Activated CD4-positive, alpha-beta T cell treated with anti-CD3 and anti-CD28 coated beads, Interleukin-2, Interleukin-6, amounts not matched to agents 100 ng/mL and 50 ng/mL, durations not matched to agents 16 hours and 8 hours (primary cell): ENCODE measurements at regions not wholly inside any gene's neighbourhood (a gene's known extent, or its start where the extent isn't known, plus 50 kb on each side); places are given as distances from the start of the nearest gene placed in this dataset.

Experiments
- DNase-seq: peaks from one replicate; pipeline ENCODE4 v3.0.0-alpha.2; 2020

GRCh38 chr6:56407883-56408410 lies 160.6 kb upstream of the COL21A1 start:
- no peak for DNase-seq

- DNase-seq: no peak
These were observed 159.2 kb upstream of the COL21A1 start for GRCh38 chr6:56406276-56407269.

DNA sequence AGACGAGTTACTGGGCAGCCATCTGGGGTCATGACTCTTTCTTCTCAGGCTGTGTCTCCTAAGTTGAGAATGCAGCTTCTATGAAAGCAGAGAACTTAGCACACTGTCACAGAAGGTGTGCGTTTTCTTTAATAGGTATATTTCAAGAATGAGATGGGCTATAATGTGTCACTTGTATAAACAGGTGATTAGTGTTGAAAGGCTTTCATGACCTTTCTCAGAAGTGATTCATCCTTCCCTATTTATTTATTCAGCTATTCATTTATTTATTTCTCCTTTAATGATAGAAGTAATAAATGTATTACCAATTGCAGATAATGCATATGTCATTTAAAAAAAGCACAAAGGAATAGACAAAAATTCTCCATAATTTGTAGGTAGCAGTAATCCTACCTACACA lies 157.2 kb upstream of the COL21A1 start:
- DNase-seq: no peak

GRCh38 chr6:56403745-56404144 lies 156.4 kb upstream of the COL21A1 start:
- DNase-seq: no peak

GRCh38 chr6:56401477-56402070 lies 154.2 kb upstream of the COL21A1 start:
- no peak for DNase-seq

DNA sequence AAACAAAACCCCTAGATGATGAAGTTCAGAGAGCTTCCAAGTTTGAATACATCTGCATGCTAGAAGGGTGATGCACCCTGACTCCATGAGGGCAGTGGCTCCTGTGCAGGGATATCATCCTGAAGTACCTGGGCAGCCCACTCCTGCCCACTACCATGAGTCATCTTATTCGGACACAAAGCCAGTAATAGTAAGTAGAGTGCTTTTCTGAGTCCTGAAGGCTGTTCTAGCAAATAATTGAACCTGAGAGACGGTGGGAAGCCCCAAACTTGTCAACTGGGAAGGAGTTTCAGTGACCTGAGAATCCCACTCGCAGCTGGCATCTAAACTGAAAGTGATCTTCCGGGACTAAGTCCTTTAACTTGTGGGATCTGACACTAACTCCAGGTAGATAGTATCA lies 152.9 kb upstream of the COL21A1 start:
- no peak for DNase-seq

DNA sequence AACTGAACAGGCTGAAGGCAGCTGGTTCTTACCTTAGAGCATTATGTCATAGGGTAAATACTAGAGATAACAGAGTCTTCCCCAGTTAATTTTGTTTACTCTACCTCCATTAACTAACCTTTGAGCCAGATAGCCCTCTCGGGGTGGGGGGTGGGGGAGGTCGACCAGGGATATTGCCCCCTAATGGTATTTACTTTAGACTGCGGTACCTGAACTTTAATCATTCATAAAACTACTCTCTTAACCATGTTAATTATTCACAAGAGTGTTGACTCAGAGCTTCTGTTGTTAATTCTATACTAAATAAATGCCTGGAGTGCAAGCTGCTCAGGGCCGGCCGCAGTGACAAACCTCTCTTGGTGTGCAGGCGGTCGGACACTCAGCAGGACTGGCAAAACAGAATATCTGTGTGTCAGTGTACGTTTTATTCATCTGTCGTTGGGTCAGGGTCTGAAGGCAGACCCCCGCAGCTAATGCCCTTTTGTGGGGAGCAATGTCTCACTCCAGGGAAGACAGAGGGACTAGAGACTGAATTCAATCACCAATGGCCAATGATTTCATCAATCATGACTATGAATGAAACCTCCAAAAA lies 152.4 kb upstream of the COL21A1 start:
- no peak for DNase-seq

DNA sequence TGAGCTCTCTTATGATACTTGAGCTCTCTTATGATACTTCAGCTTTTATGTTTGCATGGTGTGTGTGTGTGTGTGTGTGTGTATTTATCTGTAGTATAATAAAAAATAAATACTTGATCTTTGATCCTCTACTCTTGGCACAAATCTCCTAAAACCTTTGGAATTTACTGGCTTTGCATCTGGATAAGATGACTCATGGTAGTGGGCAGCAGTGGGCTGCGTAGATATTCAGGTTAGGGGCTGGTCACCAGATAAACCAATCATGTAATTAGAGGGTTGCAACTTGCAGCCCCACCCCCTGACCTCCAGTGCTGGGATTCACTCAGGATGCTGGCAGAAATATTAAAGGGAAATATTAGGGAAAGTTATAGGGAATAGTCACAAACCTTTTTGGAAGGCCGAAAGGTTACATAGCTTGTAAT lies 151.9 kb upstream of the COL21A1 start:
- no peak for DNase-seq

GRCh38 chr6:56396435-56396834 lies 149.1 kb upstream of the COL21A1 start:
- DNase-seq: no peak

GRCh38 chr6:56393615-56394612 lies 146.5 kb upstream of the COL21A1 start:
- no peak for DNase-seq

DNA sequence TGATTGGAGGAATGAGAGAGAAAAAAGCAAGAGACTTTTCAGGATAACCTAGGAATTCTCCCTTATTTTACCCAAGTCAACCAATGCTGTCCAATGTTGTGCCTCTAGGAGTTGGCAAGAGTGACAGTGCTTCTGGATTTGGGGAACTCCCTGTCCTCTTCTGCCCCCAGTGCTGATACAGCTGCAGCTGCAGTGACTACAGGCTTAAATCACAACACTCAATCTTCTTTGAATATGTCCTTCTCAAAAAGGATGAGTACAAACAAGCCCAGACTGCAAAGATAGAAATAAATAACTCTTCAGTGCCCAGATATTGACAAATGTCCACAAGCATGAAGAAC lies 141.0 kb upstream of the COL21A1 start:
- DNase-seq: no peak

DNA sequence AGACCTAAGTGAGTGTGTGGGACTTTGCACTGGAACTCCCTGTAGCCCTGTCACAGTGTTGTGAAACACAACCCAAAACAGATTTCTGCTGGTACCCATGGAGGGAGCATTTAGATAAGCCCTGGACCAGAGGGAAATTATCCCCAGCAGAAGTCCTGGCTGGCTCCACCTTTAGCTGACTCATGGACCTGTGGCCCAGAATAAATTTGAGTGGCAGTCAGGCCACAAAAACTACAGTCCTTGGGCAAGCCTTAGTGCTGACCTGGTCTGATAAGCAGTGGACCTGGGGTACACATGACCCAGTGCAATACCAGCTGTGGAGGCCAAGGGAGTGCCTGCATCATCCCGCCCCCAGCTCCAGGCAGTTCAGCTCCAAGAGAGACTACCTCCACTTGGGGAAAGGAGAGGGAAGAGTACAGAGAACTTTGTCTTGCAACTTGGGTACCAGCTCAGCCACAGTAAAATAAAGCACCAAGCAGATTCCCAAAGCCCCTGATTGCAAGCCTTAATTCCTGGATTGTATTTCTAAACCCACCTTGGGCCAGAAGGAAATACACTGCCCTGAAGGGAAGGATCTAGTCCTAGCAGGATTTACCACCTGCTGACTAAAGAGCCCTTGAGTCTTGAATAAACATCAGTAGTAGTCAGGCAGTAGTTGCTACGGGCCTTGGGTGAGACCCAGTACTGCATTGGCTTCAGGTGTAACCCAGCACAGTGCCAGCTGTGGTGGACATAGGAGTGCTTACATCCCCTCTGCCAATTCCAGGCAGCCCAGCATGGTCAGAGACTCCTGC lies 140.4 kb upstream of the COL21A1 start:
- no peak for DNase-seq

DNA sequence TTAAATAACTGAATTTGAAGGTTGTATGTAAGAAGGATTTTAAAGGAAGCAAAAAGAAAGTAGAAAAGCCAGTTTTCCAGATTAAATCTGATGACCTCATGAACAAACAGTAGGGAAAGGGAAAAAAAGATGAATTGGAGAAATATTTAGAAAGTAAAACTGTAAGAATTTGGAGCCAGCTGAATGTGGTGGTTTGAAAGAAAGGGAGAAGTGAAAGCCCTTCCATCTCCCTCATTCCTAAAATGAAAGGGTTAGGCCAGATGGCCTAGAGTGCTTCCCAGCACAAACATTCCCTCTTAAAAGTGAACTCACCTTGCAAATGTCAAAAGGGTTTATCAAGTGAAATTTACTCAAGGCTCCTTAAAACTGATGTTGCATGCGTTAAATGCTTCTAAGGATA lies 139.3 kb upstream of the COL21A1 start:
- DNase-seq: no peak

- no peak for DNase-seq
These were observed 138.7 kb upstream of the COL21A1 start for GRCh38 chr6:56385981-56386593.

DNA sequence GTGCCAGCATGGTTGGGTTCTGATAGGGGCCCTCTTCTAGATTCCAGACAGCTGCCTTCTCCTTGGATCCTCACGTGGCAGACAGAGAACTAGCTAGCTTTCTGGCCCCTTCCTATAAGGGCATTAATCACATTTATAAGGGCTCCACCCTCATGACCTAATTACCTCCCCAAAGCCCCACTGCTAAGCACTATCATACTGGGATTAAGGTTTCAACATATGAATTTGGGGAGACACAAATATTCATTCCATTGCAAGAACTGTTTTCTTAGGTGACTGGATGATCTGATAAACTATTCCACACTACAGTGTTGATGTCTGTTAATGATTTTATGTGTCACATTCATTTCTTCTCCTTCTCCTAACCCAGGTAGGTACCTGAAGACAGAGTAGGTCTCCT lies 135.8 kb upstream of the COL21A1 start:
- DNase-seq: no peak

- no peak for DNase-seq
These were observed 135.1 kb upstream of the COL21A1 start for GRCh38 chr6:56382416-56382940.

GRCh38 chr6:56381801-56382251 lies 134.4 kb upstream of the COL21A1 start:
- no peak for DNase-seq

DNA sequence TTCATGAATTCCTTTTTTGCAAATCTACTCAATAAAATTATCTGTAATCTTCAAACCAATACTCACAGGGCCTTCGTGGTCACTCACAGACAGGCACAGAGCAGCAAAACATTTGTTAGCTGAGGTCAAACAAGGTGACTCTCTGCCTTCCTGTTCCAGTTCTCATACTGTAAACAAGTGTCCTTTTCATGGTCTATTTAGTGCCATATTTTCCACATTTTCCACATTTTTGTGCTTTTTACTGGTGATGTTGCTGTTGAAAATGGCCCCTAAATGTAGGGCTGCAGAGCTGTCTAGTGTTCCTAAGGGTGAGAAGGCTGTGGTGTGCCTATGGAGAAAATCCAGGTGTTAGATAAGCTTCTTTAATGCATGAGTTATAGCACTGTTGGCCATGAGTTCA lies 133.1 kb upstream of the COL21A1 start:
- DNase-seq: no peak

DNA sequence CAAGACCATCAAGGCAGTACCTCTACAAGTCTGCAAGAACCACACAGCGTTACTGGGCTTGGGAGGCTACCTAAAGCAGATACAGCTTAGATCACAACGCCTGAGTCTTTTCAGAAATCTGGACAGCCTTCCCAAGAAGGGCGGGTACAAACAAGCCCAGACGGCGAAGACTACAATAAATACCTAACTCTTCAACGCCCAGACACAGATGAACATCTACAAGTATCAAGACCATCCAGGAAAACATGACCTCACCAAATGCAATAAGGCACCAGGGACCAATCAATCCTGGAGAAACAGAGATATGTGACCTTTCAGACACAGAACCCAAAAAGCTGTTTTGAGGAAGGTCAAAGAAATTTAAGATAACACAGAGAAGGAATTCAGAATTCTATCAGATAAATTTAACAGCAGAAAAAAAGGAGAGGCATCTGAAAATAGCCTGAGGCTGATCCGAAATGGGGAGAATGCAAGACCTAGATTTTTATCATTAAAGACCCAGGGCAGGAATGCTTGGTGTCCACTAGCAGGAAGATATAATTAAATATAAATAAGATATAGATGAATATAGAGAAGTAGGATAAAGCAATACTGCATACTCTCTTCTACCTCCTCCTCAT lies 131.7 kb upstream of the COL21A1 start:
- DNase-seq: no peak

GRCh38 chr6:56378507-56378906 lies 131.1 kb upstream of the COL21A1 start:
- no peak for DNase-seq
